A673 (cell line): ENCODE measurements at regions not wholly inside any gene's neighbourhood (a gene's known extent, or its start where the extent isn't known, plus 50 kb on each side); places are given as distances from the start of the nearest gene placed in this dataset.

ENCODE experiments used
- BruUV-seq: library from RNA; stranded (reverse); fragments of 400-500 nt; replicated peaks from 2 replicates; lab custom pipeline; 2021; lab: Mats Ljungman, UMichigan
- CTCF ChIA-PET: fragments of 300-600 bp; sonication (Branson Sonifier 250); formaldehyde crosslinking; loops from one replicate; lab custom pipeline; 2022; ENCODE audit warnings: antibody characterized with exemption; lab: Charles Lee
- POLR2A ChIA-PET: fragments of 300-600 bp; sonication (Branson Sonifier 250); formaldehyde crosslinking; loops from one replicate; lab custom pipeline; 2022; ENCODE audit warnings: antibody characterized with exemption; ENCODE audit not compliant: low non-redundant PET; lab: Charles Lee
- DNase-seq: peaks from one replicate; pipeline ENCODE4 v3.0.0-alpha.2; 2015; ENCODE audit warnings: low spot score
- H3K27ac ChIP-seq: fragments of 200-600 bp; sonication (generic); 2 replicates; pipeline ENCODE4 v1.5.1; 2016; ENCODE audit warnings: mixed run types, low read depth, mild to moderate bottlenecking, mixed read lengths, antibody characterized with exemption, low read length; ENCODE audit not compliant: poor library complexity, severe bottlenecking
- H3K27me3 ChIP-seq: fragments of 200-600 bp; sonication (generic); replicated peaks from 2 replicates; pipeline ENCODE4 v1.6.1; 2017; ENCODE audit warnings: mixed run types, low read depth, mild to moderate bottlenecking, mixed read lengths, antibody characterized with exemption, low read length; ENCODE audit not compliant: insufficient read depth, poor library complexity
- H3K36me3 ChIP-seq: fragments of 200-600 bp; sonication (generic); 2 replicates; pipeline ENCODE4 v1.6.1; 2016; ENCODE audit warnings: mixed run types, mild to moderate bottlenecking, mixed read lengths, antibody characterized with exemption, low read length; ENCODE audit not compliant: insufficient read depth, poor library complexity, severe bottlenecking
- H3K4me1 ChIP-seq: fragments of 200-600 bp; sonication (generic); 2 replicates; pipeline ENCODE4 v1.6.1; 2017; ENCODE audit warnings: mixed run types, mild to moderate bottlenecking, mixed read lengths, antibody characterized with exemption, low read length; ENCODE audit not compliant: insufficient read depth, poor library complexity, severe bottlenecking
- H3K4me3 ChIP-seq: fragments of 200-600 bp; sonication (generic); 2 replicates; pipeline ENCODE4 v1.5.1; 2016; ENCODE audit warnings: low read depth, mixed run types, mild to moderate bottlenecking, mixed read lengths, low read length; ENCODE audit not compliant: poor library complexity, severe bottlenecking
- H3K9me3 ChIP-seq: fragments of 200-600 bp; sonication (generic); 2 replicates; pipeline ENCODE4 v1.6.1; 2016; ENCODE audit warnings: mixed run types, low read depth, mild to moderate bottlenecking, mixed read lengths, antibody characterized with exemption, low read length; ENCODE audit not compliant: poor library complexity, severe bottlenecking
- EZH2 ChIP-seq: fragments of 200-600 bp; sonication (generic); IDR thresholded peaks from 2 replicates; pipeline ENCODE4 v1.6.1; 2017; ENCODE audit warnings: borderline replicate concordance, low read depth, mild to moderate bottlenecking, mixed read lengths, antibody characterized with exemption, low read length; ENCODE audit not compliant: poor library complexity, severe bottlenecking
- intact Hi-C: fragments of 100-400 bp; cut with micrococcal nuclease; formaldehyde crosslinking; loops from one replicate; pipeline ENCODE4 v1.10.0; 2022; ENCODE audit not compliant: unreplicated experiment
- TF ChIP-seq, protein P1 (sequence below): fragments of 300-800, 200-600 bp; sonication (generic); conservative IDR thresholded peaks from 2 replicates; pipeline ENCODE4 v1.5.1; 2017; ENCODE audit warnings: low read depth, mild to moderate bottlenecking, antibody characterized with exemption, low read length, moderate library complexity, mixed read lengths

DNA sequence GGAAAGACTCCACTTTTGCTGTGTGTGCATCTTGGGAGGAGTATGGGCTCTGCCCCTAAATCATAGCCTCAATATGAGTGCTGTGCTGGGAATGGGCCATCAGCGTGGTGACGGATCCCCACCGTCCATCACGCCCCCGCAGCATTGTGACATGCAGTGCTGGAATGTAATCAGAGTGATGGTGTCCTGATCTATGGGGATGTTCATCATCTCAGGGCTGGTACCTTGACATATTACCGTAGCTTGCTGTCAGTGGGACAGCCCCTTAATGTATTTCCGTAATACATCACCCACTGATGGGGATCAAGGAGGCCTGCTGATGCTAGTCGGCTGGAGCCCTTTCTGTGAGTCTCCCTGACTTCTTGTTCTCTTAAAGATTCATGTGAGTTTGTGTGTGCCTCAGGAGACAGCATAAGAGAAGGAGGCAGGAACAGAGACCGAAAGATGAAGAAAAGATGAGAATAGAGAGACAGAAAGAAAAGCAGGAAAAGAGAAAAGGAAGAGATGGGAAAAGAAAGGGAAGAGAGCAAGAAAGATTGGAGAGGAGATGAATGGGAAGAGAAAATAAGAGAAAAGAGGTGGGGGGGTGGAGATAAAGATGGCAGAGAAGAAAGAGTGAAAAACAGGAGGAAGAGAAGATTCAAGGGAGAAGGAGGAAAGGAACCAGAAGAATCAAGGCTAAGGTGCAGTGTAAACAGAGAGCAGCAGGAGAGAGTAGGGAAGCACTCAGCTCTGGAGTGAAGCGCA, 183.7 kb downstream of the RPLP1 start:
- Histone ChIP-seq H3K4me1 (no peaks in the 10 kb centered on the region), H3K27me3 (peaks cover 70% of the 10 kb centered on the region), H3K4me3 (no peak overlapping the region), H3K27ac (no peak overlapping the region), H3K9me3 (peaks cover 9% of the 10 kb centered on the region), H3K36me3 (no peaks in the 10 kb centered on the region)
- intact Hi-C loops, result loop anchor here (5.0 kb wide), 1 partner anchor 44 kb away; no protein-coding TSS in a partner anchor
- ChIA-PET CTCF (no interaction called here), POLR2A (interaction anchor here (0.7 kb wide), 1 partner anchor 970 kb away, joined by 3 read pairs; no protein-coding TSS in a partner anchor)
- DNase-seq, result no peak
- no TSS peak for BruUV-seq
- TF ChIP-seq, protein P1, sequence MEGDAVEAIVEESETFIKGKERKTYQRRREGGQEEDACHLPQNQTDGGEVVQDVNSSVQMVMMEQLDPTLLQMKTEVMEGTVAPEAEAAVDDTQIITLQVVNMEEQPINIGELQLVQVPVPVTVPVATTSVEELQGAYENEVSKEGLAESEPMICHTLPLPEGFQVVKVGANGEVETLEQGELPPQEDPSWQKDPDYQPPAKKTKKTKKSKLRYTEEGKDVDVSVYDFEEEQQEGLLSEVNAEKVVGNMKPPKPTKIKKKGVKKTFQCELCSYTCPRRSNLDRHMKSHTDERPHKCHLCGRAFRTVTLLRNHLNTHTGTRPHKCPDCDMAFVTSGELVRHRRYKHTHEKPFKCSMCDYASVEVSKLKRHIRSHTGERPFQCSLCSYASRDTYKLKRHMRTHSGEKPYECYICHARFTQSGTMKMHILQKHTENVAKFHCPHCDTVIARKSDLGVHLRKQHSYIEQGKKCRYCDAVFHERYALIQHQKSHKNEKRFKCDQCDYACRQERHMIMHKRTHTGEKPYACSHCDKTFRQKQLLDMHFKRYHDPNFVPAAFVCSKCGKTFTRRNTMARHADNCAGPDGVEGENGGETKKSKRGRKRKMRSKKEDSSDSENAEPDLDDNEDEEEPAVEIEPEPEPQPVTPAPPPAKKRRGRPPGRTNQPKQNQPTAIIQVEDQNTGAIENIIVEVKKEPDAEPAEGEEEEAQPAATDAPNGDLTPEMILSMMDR, result no peak
- no peak for TF ChIP-seq EZH2

DNA sequence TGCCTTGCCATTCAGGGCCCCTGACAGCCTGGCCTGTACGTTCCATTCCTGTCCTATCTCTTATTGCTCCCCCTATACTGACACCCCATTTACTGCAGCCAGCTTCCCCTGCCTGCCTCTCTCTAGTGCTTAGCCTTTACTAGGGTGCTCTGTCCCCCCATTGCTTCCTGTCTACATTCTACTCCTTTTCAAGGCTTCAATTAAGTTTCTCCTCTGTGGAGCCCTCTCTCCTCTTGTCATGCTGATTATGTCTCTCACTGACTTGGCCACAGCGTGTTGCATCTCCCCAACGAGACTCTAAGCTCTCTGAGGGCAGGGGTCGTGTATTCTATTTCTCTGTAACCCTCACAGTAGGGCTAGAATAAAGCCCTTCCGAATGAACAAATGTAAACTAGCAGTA, 185.2 kb downstream of the RPLP1 start:
- POLR2A ChIA-PET, result no interaction called here
- Histone ChIP-seq H3K27ac (no peak overlapping the region), H3K4me3 (no peak overlapping the region), H3K27me3 (peaks cover 60% of the 10 kb centered on the region), H3K36me3 (no peaks in the 10 kb centered on the region), H3K9me3 (peaks cover 9% of the 10 kb centered on the region), H3K4me1 (no peaks in the 10 kb centered on the region)
- CTCF ChIA-PET, result no interaction called here
- DNase-seq, result no peak
- BruUV-seq, result no TSS peak
- intact Hi-C loops, result loop anchor here (5.0 kb wide), 1 partner anchor 46 kb away; no protein-coding TSS in a partner anchor
- TF ChIP-seq, protein P1, result no peak
- no peak for TF ChIP-seq EZH2

DNA sequence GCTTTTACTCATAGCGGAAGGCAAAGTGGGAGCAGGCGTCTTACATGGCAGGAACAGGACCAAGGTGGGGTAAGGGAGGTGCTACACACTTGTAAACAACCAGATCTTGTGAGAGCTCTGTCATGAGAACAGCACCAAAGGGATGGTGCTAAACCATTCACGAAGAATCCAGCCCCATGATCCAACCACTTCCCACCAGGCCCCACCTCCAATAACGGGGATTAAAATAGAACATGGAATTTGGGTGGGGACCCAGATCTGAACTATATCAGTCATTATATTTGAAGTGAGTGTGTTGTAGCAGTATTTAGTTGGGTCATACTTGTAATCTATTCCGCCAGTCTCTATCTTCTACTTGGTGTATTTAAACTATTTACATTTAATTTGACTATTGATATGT, 190.9 kb downstream of the RPLP1 start:
- CTCF ChIA-PET, result no interaction called here

More for the DNA sequence above, 190.9 kb downstream of the RPLP1 start:
- H3K36me3 ChIP-seq, result no peaks in the 10 kb centered on the region
- TF ChIP-seq EZH2, result no peak
- TF ChIP-seq, protein P1, result no peak
- no peak for DNase-seq
- no peaks in the 10 kb centered on the region for H3K4me1 ChIP-seq
- H3K27me3 ChIP-seq, result peaks cover 65% of the 10 kb centered on the region
- H3K4me3 ChIP-seq, result no peak overlapping the region
- POLR2A ChIA-PET, result no interaction called here
- intact Hi-C loops, result no loop called here
- H3K9me3 ChIP-seq, result peaks cover 9% of the 10 kb centered on the region
- BruUV-seq, result no TSS peak
- H3K27ac ChIP-seq, result no peak overlapping the region
